ENCODE measurements at regions not wholly inside any gene's neighbourhood (a gene's known extent, or its start where the extent isn't known, plus 50 kb on each side); places are given as distances from the start of the nearest gene placed in this dataset.
"Not testable (repeated sequence)": the region's sequence is repeated elsewhere in the genome, so short reads cannot be mapped to it uniquely, and the experiment has no call there.

- no peak for DNase-seq (ENCODE audit: low read depth)
These were observed 162.8 kb downstream of the SMAD6 start for GRCh38 chr15:66864871-66865281.

- DNase-seq (ENCODE audit: low read depth), result no peak
These were observed 163.9 kb downstream of the SMAD6 start for GRCh38 chr15:66865622-66866611.

GRCh38 chr15:66866656-66867055 is 164.6 kb downstream of the SMAD6 start:
- DNase-seq (ENCODE audit: low read depth), result no peak

GRCh38 chr15:66868918-66869317 is 166.9 kb downstream of the SMAD6 start:
- no peak for DNase-seq (ENCODE audit: low read depth)

GRCh38 chr15:66870880-66871388 is 168.9 kb downstream of the SMAD6 start:
- no peak for DNase-seq (ENCODE audit: low read depth)

- DNase-seq (ENCODE audit: low read depth), result peak; percentile 15
These were observed 170.4 kb downstream of the SMAD6 start for GRCh38 chr15:66872405-66872804.

- DNase-seq (ENCODE audit: low read depth), result not testable (repeated sequence)
These were observed 171.3 kb downstream of the SMAD6 start for GRCh38 chr15:66873331-66873730.

- no peak for DNase-seq (ENCODE audit: low read depth)
These were observed 171.8 kb downstream of the SMAD6 start for GRCh38 chr15:66873856-66874255.

- no peak for DNase-seq (ENCODE audit: low read depth)
These were observed 173.8 kb downstream of the SMAD6 start for GRCh38 chr15:66875588-66876420.

- DNase-seq (ENCODE audit: low read depth), result no peak
These were observed 174.3 kb downstream of the SMAD6 start for GRCh38 chr15:66876421-66876730.

GRCh38 chr15:66876731-66877476 is 174.9 kb downstream of the SMAD6 start:
- DNase-seq (ENCODE audit: low read depth), result no peak

GRCh38 chr15:66877477-66878271 is 175.6 kb downstream of the SMAD6 start:
- DNase-seq (ENCODE audit: low read depth), result no peak

- DNase-seq (ENCODE audit: low read depth), result no peak
These were observed 176.7 kb downstream of the SMAD6 start for GRCh38 chr15:66878761-66879160.

- no peak for DNase-seq (ENCODE audit: low read depth)
These were observed 177.7 kb downstream of the SMAD6 start for GRCh38 chr15:66879531-66880368.

- no peak for DNase-seq (ENCODE audit: low read depth)
These were observed 178.5 kb downstream of the SMAD6 start for GRCh38 chr15:66880380-66881155.

- no peak for DNase-seq (ENCODE audit: low read depth)
These were observed 179.3 kb downstream of the SMAD6 start for GRCh38 chr15:66881173-66881905.

GRCh38 chr15:66882251-66883020 is 180.4 kb downstream of the SMAD6 start:
- DNase-seq (ENCODE audit: low read depth), result peak; percentile 85

Data from RPMI7951 (cell line).